ENCODE measurements at regions not wholly inside any gene's neighbourhood (a gene's known extent, or its start where the extent isn't known, plus 50 kb on each side); places are given as distances from the start of the nearest gene placed in this dataset.

- TF ChIP-seq CTCF (IDR thresholded peaks at IDR 0.05): no peak
- ChIA-PET CTCF (interaction anchor here (0.9 kb wide), 1 partner anchor 18 kb away, joined by 3 read pairs; no protein-coding TSS in a partner anchor), POLR2A (no interaction called here)
- no peaks in the 10 kb centered on the region for H3K9me3 ChIP-seq (ENCODE audit: control insufficient read depth in 1 of 2, insufficient read depth in 1 of 2, low read length in 2 of 2)
- no peaks in the 10 kb centered on the region for H3K4me1 ChIP-seq (ENCODE audit: insufficient read depth, low read length)
- no peaks in the 10 kb centered on the region for H3K36me3 ChIP-seq (ENCODE audit: insufficient read depth, low read length)
- H3K27me3 Mint-ChIP-seq: peaks cover 35% of the 10 kb centered on the region
- H3K36me3 Mint-ChIP-seq (ENCODE audit: low read depth): no peaks in the 10 kb centered on the region
- H3K9me3 Mint-ChIP-seq: no peaks in the 10 kb centered on the region
- intact Hi-C loops (cut with DNase I, micrococcal nuclease): no loop called here
- H3K4me1 Mint-ChIP-seq (ENCODE audit: low read depth): no peaks in the 10 kb centered on the region
- H3K27ac Mint-ChIP-seq: no peak overlapping the region
- peaks cover 0 to 8% of the 10 kb centered on the region in 2 experiments for H3K27me3 ChIP-seq (ENCODE audit: control insufficient read depth in 1 of 2, insufficient read depth in 2 of 2, low read length in 2 of 2)
- ATAC-seq (ENCODE audit: poor library complexity): no peak
- no peak for DNase-seq
- H3K4me3 ChIP-seq (ENCODE audit: low read length): no peak overlapping the region
- H3K4me3 Mint-ChIP-seq: no peak overlapping the region
- H3K27ac ChIP-seq (ENCODE audit: low read depth in 1 of 2, low read length in 2 of 2): no peak overlapping the region
Measured at GRCh38 chr5:133662578-133662977, 50.2 kb upstream of the FSTL4 start.
